GM19395 (cell line): ENCODE measurements at regions not wholly inside any gene's neighbourhood (a gene's known extent, or its start where the extent isn't known, plus 50 kb on each side); places are given as distances from the start of the nearest gene placed in this dataset.
"Not testable (repeated sequence)": the region's sequence is repeated elsewhere in the genome, so short reads cannot be mapped to it uniquely, and the experiment has no call there.

Source experiments
- ATAC-seq: cut with Tn5 transposase; IDR thresholded peaks from one replicate; pipeline ENCODE4 v1.9.1; 2021; ENCODE audit warnings: mild to moderate bottlenecking, moderate library complexity; ENCODE audit not compliant: unreplicated experiment

- not testable (repeated sequence) for ATAC-seq
Measured at GRCh38 chrX:79026742-79027141, 81.6 kb downstream of the P2RY10 start.

- no peak for ATAC-seq
Measured at GRCh38 chrX:79035421-79035820, 90.2 kb downstream of the P2RY10 start.

- no peak for ATAC-seq
Measured at GRCh38 chrX:79036157-79036880, 91.1 kb downstream of the P2RY10 start.

- peak; percentile 98 for ATAC-seq
Measured at GRCh38 chrX:79065696-79066095, 78.8 kb upstream of the GPR174 start.

GRCh38 chrX:79078114-79078513 is 66.4 kb upstream of the GPR174 start:
- ATAC-seq = no peak

- no peak for ATAC-seq
Measured at GRCh38 chrX:79079477-79079876, 65.0 kb upstream of the GPR174 start.

- no peak for ATAC-seq
Measured at GRCh38 chrX:79080141-79080540, 64.3 kb upstream of the GPR174 start.

- ATAC-seq = peak; percentile 83
Measured at GRCh38 chrX:79081895-79082512, 62.5 kb upstream of the GPR174 start.

- ATAC-seq = no peak
Measured at GRCh38 chrX:79082899-79083298, 61.6 kb upstream of the GPR174 start.

GRCh38 chrX:79084923-79085322 is 59.6 kb upstream of the GPR174 start:
- no peak for ATAC-seq

- no peak for ATAC-seq
Measured at GRCh38 chrX:79089896-79090584, 54.4 kb upstream of the GPR174 start.

GRCh38 chrX:79094075-79094832 is 50.2 kb upstream of the GPR174 start:
- ATAC-seq = no peak
